Activated T-cell treated with anti-CD3 and anti-CD28 coated beads for 24 hours (primary cell): ENCODE measurements at regions not wholly inside any gene's neighbourhood (a gene's known extent, or its start where the extent isn't known, plus 50 kb on each side); places are given as distances from the start of the nearest gene placed in this dataset.

Experiments
- DNase-seq: peaks from one replicate; pipeline ENCODE4 v3.0.0-alpha.2; 2020; ENCODE audit warnings: low read depth

DNA sequence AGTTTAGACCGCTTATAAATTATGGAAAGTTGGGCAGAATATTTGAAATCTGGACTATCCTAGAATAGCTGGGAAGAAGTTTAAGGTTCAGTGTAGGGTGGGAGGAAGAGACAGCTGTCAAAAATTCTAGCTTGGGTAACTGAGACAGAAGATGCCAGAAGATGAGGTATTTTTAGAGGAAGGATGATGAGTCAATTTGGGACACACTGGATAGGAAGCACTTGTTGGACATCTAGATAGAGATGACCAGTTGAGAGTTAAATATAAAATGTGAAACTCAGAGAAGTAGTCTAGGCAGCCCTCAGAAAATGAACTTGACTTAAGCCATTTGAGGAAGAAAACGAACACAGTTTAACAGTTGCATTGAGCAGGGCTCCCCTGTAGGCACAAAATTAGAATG, 137.9 kb upstream of the MAP9 start:
- no peak for DNase-seq

DNA sequence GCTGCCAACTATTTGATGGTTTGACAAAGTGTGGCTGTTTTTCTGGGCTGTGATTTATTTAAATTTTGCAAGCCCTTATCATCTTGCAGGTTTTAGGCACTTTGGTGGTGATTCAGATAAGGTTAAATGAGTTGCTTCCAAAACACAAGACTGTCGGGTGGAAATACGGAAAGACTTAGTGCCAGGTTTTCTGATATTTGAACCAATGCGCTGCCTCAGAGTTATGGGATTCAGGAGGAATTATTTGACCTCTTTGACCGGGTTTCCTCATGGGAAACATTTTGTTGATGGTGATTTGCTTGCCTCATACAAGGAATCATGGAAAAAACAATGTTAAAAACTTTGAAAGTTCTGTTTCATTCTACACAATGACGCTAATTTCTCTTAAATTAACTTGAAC, 136.1 kb upstream of the MAP9 start:
- no peak for DNase-seq

DNA sequence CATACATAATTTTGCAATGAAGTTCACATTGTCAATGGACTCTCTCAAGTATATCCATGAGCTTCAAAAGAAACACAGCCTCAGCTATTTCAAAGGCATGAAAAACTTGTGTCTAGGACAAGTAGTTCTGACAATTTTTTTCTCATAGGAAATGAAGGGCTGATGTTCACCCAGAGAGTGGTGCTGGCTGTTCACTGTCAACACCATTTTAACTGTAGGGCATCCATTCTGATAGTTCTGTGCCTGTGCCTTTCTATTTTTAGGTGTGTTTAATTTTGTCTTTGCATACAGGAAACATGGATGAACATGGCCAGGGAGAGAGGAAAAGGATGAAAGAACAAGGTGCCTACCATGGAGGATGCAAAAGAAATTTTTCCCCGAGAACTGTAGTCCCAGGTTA, 135.3 kb upstream of the MAP9 start:
- DNase-seq = no peak

DNA sequence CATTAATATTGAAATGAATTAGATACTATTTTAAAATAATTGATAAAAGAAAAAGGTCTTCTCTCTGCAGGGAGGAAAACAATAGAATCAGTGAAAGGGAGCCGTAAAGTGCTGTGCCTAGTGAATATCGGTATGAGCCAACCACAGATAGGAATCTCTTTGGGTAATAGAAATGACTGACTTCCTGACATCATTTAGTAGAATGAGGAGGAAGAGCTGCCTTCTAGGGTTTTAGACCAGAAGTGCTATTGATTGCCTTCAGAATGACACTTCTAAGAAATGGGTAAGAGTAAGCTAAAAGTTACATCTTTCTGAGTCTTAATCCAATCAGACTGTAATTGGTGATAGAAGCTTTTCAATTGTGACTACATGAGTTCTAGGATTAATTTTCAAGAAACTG, 134.0 kb upstream of the MAP9 start:
- DNase-seq = no peak

DNA sequence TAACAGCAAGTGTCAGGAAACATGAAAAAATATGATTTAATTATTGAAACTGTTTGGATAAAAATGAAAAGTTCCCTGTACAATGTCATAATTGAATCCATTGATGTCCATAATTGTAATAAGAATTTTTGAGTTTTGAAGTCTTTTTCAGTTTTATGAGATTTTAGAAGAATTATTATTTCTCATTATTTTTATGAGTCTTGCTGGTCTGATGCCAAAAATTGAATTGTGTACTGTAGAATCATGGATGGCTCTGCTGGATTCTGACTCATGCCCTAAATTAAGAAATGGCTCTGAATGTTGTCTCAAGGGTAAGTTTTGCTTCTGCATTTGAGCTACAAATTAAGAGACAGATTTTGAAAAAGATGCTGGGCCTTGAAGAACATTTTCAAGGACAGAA, 132.8 kb upstream of the MAP9 start:
- no peak for DNase-seq

DNA sequence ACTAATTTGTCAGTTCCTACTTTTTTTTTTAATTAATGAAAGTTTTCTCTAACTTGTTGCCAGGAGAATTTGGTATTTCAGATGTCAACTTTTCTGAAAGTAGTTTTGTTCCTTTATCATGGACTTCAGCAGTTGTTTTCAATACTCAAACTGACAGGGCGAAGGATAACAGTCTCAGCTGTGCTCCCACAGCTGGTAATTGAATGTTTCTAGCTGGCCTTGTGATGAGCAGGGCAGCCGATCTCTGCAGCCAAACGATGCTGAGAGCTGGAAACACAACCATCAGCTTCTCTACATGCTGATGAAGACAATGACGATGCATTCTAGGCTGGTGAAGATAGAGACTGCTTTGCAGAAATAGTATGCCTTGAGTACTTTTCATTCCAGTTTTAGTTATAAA, 130.0 kb upstream of the MAP9 start:
- DNase-seq = no peak

DNA sequence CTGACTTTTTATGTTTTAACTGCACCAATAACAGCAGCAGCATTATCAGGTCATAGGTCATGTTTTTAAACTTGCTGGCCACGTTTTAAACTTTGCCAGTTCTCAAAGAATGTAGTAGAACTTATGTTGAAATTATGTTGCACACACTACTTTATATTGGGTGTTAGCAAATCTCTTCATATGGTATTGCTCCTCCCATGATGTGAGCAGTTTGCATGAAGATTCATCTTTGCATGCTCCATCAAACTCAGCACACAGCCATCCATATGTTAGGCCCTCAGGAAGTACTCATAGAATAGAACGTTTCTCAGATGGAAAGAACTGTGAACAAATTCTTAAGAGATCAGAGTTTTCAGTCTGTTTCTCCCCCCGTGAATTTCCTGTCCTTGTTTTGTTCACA, 128.6 kb upstream of the MAP9 start:
- no peak for DNase-seq

DNA sequence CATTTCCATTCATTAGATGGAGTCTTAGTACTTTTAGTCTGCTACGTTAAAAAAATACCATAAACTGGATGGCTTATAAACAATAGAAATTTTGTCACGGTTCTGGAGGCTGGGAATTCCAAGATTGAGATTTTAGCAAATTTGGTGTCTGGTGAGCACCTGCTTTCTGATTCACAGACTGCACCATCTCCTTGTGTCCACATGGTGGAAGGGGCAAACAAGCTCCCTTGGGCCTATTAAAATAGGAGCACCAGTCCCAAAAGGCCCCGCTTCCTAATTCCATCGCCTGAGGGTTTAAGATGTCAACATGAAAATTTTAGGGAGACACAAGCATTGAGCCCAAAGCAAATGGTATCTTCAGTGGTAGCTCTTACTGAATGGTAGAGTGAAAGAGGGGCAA, 120.5 kb upstream of the MAP9 start:
- DNase-seq = no peak

DNA sequence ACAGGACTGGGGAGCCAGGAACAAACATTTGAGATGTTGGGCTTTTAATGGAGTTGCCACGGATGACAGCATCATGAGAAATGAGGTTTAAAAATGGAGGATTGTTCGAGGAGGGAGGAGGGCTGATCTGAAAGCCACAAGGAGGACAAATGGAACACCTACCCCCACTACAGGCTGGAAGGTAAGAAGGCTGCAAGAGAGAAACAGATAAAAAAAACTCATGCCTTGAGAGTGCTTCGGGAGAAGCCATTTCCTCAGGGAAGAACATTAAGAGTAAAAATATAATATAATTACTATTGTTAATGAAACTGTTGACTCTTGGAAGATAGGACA, 119.5 kb upstream of the MAP9 start:
- DNase-seq = no peak

DNA sequence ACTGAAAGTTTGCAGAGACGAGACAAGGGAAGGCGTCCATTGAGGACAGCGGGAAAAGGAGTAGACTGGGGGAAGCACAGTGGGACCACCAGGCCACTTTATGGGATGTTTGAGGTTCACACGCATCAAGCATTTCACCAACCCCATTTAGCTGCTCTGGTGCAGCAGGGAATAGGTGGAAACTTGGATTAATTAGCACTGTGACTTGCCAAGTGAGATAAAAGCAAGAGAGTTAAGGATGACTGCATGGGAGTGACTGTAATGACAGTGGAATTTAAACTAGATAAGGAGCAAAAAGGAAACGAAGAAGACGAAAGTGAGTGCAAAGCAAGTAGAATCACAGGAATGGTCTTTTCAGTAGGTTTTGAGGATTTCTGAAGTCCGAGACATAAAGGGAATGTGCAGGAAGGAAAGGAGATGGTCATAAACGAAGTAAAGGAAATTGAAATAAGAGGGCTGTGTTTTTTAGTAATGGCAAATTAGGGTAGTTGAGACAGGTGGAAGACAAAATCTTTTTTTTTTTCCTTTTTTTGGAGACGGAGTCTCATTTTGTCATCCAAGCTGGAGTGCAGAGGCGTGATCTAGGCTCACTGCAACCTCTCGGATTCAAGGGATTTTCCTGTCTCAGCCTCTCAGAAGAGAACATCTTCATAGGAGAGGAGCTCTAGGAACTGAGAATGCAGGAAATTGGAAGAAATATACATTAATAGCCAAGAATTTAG, 119.0 kb upstream of the MAP9 start:
- DNase-seq = no peak

DNA sequence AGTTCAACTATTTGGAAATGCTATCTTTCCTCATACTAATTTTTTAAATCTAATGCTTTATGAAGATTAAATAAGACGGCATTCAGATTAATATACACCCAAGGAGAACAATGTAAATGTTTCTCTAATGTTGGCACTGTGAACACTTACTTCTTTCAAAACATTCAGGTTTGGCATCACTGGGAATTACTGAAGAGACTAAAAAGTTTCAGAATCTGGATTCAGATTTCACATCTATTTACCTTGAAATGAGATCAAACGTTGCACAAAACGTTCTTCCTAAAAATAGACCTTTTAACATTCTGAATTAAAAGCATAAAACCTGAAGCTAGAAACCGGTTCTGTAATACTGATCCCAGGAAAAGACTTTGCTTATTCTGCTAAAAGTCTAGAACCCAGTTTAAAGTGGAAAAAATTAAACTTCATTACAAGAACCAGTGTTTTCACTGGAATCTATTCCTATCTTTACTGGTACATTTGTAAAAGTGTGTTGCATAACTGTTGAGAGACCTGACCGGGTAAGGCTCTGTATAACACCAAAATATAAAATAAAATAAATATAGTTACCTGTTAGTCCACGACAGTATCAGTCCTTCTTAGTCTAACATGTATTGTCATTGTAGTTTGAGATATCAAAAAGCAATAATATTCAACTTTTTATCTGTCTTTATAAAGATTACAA, 117.4 kb upstream of the MAP9 start:
- DNase-seq = no peak

DNA sequence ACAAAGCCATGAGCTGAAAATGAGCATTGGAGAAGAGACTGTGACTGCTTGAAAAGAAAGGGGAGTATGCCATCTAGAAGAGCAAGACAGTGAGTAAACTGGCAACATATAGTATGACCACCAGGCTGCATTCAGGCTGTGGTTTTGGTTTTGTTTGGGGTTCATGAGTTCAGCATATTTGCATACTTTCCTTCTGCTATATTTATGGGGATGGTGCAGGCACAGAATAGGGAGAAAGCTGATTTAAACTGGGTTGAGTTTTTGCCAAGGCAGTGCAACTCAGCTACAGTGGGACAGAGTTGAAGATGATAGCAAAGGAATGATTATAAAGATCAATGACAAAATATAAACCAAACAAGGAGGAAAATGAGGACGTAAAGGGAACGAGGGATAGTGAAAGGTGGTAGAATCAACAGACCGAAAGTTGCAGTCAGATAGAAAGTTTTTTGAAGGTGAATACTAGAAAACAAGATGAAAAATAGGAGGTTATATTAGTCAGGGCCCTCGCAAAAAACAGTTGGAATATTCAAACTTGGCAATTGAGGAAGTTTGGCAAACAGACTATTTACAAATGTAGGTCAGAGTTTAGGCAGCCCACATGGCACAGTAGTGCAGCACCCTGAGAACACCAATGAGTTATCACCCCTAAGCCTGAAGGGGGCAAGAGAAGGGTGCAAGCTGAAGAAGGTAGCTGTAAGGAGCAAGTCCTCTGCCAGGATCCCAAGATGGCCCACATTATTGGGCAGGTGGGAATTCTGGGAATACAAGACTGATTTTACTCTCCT, 114.8 kb upstream of the MAP9 start:
- DNase-seq = no peak

DNA sequence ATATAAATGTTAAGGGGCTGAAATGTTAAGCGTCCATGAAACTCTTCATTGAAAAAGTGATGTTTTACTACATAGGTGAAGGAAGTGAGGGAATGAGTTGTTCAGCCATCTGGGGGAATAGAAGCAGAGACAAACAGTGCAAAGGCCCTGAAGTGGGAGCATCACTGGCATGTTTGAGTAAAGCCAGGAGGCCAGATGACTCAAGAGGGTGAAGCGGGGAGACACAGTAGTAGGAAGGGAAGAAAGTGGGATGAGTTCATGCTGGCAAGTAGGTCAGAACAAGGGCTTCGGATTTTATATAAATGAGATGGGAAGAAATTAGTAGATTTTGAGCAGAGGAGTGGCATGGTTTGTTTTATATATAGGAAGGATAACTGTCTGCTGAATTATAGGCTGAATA, 112.5 kb upstream of the MAP9 start:
- no peak for DNase-seq

DNA sequence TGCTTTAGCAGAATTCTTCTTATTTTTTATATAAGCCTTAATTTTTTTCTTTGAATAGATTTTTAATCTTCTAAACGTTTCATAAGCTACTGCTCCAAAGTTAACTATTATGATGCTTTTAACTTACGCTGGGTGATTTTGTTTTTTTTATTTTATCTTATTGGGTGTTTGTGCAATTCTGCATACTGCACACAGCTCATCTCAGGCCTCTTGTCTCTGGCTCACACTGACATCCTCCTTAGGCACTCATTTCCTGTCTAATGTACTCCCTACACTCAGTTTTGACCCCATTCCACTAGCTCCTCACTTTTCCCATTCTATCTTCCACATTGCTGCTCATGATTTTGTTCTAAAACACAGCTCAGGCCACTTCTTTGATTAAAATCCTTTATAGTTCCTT, 111.9 kb upstream of the MAP9 start:
- no peak for DNase-seq

DNA sequence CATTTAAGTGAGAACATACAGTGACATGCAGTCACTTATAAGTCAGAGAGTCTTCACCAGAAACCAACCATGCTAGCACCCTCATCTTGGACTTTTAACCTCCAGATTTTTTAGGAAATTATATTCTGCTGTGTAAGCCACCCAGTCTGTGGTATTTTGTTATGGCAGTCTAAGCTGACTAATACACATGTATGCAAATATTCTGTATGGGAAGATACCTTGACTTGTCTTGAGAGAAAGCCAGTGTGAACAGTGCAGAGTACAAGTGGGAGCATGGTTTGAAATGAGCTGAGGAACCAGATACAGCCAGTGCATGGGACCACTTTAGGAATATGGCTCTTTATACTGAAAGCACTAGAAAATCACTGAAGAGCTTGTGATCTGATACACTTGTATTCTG, 110.4 kb upstream of the MAP9 start:
- no peak for DNase-seq

DNA sequence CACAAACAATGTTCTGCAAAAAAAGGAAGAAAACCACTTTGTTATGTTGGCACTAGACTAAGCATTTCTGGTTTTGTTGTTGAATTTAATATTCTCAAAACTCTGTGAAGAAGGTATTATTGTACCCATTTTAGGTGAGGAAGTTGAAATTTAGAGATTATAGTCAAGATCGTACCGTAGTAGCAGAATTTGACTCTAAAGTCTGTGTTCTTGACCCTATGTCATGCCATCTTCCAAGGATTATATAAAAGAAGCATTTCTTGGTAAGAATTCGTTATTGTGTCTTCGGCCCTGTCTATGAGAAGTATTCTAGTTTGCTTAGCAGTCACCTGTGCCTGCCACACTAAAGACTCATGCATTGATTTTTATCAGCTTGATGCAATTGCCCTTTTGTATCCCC, 104.4 kb upstream of the MAP9 start:
- no peak for DNase-seq

DNA sequence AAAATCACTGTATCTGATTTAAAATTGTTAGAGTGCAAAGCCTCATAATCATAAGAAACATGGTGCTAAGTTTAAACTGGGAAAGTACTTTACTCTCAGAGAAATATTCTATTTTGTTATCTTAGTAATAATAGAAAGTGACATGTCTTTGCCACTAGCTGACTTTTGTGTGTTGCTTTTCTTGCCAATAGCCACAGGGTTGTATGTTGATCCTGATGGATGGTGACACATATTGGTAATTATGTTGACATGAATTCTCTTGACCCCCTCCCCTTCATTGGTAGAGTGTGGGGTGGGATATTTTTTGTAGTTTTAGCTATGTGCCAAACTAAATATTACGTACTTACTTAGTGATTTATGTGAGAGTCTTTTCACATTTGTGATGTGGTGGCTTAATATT, 103.1 kb upstream of the MAP9 start:
- DNase-seq = no peak

DNA sequence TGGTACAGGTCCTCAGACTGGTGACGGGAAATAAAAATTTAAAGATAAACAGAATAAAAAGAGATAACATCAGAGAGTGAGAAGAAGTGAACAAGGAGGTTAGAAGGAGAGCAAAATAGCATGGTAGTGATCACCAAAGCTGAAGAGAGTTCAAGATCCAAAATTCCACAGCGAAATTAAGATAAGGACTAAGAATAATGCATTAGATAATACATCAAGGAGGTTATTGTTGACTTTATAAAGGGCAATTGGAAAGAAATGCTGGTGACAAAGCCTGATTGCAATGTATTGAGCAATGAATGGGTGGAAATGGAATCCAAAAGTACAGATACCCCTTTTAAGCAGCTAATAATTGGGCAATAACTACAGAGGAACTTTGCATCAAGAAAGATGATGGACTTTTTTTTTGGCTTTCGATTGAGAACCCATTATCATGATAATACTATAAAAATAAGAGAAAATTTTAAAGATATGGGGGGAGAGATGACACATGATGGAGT, 101.6 kb upstream of the MAP9 start:
- no peak for DNase-seq

DNA sequence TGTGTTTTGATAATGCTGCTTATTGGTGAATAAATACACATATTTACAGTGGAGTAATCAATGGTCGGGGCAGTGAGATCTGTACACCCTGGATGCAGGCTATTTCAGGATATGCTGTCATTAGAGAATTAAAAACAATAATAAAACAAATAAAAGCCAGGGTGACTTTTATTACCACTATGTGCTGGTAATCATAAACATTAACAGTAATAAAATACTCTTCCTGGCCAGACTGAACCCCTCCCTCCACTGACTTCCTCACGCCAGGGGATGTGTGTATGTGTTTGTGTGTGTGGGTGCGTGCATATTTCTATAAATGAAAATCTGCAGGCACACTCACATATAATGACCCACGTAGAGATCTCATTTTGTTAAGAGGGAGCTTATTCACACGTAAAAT, 98.0 kb upstream of the MAP9 start:
- no peak for DNase-seq

DNA sequence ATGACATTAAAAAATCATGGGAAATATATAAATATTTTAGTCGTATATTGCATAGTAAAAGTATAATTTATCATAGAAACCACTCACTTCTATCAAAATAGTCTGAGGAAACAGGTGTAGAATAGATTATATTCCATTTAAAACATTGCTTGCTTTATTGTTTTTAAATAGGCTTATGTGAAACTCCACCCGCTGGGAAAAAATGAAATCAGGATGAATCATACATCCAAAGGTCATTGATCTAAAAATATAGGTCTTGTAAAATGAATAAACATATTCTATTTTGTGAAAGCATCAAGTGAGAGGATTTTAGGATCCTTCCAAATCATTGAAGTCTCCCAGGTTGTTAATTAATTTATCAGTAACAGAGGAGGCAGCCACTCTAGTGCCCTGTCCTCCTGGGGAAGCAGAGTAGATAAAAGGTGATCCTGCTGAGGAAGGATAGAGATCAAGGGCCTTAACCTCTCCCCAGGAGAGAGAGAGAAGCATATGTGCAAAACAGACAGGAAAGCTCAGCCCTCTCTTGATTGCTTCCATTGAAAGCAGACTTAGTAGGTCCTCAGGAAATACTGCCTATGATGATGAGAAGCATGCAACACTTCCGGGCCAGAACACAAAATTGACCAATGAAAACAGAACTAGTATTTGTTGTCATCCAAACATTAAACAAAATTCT, 96.8 kb upstream of the MAP9 start:
- no peak for DNase-seq

DNA sequence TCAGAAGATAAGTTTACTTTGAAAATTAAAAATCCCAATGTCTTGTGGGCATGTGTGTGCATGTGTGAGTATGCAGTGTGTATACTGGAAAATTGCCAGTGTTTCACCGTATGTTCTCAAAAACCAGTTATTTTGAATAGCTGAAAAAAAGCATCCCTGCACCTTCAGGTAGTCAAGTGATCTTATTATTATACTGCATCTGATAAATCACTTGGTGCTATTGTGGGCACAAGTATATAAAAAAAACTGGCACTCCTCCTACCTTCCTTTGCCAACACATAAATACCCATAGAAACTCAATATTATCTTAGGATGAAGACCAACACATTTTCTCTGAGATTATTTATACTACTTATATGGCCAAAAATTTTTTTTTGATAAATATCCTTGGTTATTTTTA, 91.5 kb upstream of the MAP9 start:
- DNase-seq = no peak

DNA sequence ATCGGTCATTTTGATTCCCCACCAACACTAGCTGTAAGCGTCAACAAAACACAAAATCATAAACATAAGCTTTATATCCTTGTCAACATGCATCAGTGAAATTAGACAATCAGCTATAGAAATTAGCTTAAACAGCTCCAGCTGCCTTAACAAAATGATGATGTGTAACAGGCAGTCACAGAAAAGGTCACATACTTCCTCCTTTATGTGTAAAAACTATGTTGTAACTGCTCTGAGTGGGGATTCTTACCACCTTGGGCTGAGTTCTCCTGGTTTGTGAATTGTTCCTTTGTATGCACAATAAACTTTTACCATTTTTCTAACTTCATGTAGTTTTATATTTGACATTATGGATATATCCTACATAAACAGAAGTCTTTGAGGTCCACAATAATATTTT, 73.9 kb upstream of the MAP9 start:
- DNase-seq = no peak

DNA sequence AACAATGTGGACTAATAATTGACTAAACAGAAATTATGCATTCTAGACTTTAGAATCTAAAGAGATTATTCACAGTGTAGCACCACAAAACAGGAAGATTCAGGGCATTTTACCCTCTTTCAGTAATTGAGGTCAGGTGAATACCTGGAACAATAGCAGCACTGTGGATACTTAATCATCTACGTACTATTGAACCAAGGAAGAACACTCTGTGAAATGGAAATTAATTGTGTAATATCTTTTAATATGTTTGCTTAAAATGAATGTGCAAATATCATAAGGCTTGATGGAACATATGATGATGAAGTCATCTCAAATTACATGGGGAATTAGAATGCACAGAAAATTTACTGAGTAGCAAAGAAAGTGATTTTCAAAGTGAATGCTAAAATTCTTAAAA, 68.5 kb upstream of the MAP9 start:
- no peak for DNase-seq
